KMS-11 (cell line): ENCODE measurements at regions not wholly inside any gene's neighbourhood (a gene's known extent, or its start where the extent isn't known, plus 50 kb on each side); places are given as distances from the start of the nearest gene placed in this dataset.

Source experiments
- H2AFZ ChIP-seq: fragments of 200-600 bp; sonication (generic); 2 replicates; pipeline ENCODE4 v1.6.1; 2016; ENCODE audit warnings: antibody characterized with exemption, mixed run types, low read depth
- H3K27ac ChIP-seq: fragments of 200-600 bp; sonication (generic); 2 replicates; pipeline ENCODE4 v1.6.1; 2016; ENCODE audit warnings: mild to moderate bottlenecking, mixed run types
- H3K27me3 ChIP-seq: fragments of 200-600 bp; sonication (generic); 2 replicates; pipeline ENCODE4 v1.6.1; 2017; ENCODE audit warnings: mild to moderate bottlenecking, low read depth, mixed run types, moderate library complexity; ENCODE audit not compliant: insufficient read depth
- H3K36me3 ChIP-seq: fragments of 200-600 bp; sonication (generic); 2 replicates; pipeline ENCODE4 v1.6.1; 2017; ENCODE audit warnings: mild to moderate bottlenecking, mixed run types; ENCODE audit not compliant: insufficient read depth
- H3K4me1 ChIP-seq: fragments of 200-600 bp; sonication (generic); 2 replicates; pipeline ENCODE4 v1.6.1; 2016; ENCODE audit warnings: mild to moderate bottlenecking, low read depth, mixed run types; ENCODE audit not compliant: poor library complexity, severe bottlenecking
- H3K4me2 ChIP-seq: fragments of 200-600 bp; sonication (generic); 2 replicates; pipeline ENCODE4 v1.7.0; 2016; ENCODE audit warnings: mild to moderate bottlenecking, mixed run types
- H3K4me3 ChIP-seq: fragments of 200-600 bp; sonication (generic); IDR thresholded peaks from 2 replicates; pipeline ENCODE4 v1.6.1; 2017; ENCODE audit warnings: low read depth, low read length, mixed read lengths; ENCODE audit not compliant: insufficient read depth
- H3K79me2 ChIP-seq: fragments of 200-600 bp; sonication (generic); 2 replicates; pipeline ENCODE4 v1.6.1; 2016; ENCODE audit warnings: low read depth, mixed run types; ENCODE audit not compliant: insufficient read depth
- H3K9ac ChIP-seq: fragments of 200-600 bp; sonication (generic); 2 replicates; pipeline ENCODE4 v1.6.1; 2016; ENCODE audit warnings: mild to moderate bottlenecking, mixed run types
- H4K20me1 ChIP-seq: fragments of 200-600 bp; sonication (generic); 2 replicates; pipeline ENCODE4 v1.6.1; 2016; ENCODE audit warnings: mild to moderate bottlenecking, mixed run types; ENCODE audit not compliant: insufficient read depth
- CTCF ChIP-seq: fragments of 200-600 bp; sonication (generic); conservative IDR thresholded peaks from 2 replicates; pipeline ENCODE4 v1.6.1; 2017; ENCODE audit warnings: low read depth, mild to moderate bottlenecking, antibody characterized with exemption, low read length, moderate library complexity, mixed read lengths

- Histone ChIP-seq H3K4me2 (no peak overlapping the region), H3K27ac (no peak overlapping the region), H4K20me1 (no peaks in the 10 kb centered on the region), H3K79me2 (no peaks in the 10 kb centered on the region), H3K4me3 (no peak overlapping the region), H3K36me3 (no peaks in the 10 kb centered on the region), H3K9ac (no peak overlapping the region), H2AFZ (no peak overlapping the region), H3K4me1 (no peaks in the 10 kb centered on the region), H3K27me3 (no peaks in the 10 kb centered on the region)
- TF ChIP-seq CTCF: no peak
Measured at GRCh38 chr16:73531021-73531420, 483.1 kb upstream of the ZFHX3 start.

GRCh38 chr16:73530529-73530928, 482.6 kb upstream of the ZFHX3 start:
- no peaks in the 10 kb centered on the region for H4K20me1 ChIP-seq
- no peaks in the 10 kb centered on the region for H3K79me2 ChIP-seq
- H3K4me1 ChIP-seq: no peaks in the 10 kb centered on the region
- no peaks in the 10 kb centered on the region for H3K36me3 ChIP-seq
- H3K4me3 ChIP-seq: no peak overlapping the region
- no peak for TF ChIP-seq CTCF
- no peak overlapping the region for H3K9ac ChIP-seq
- no peaks in the 10 kb centered on the region for H3K27me3 ChIP-seq
- no peak overlapping the region for H2AFZ ChIP-seq
- H3K4me2 ChIP-seq: no peak overlapping the region
- no peak overlapping the region for H3K27ac ChIP-seq

- Histone ChIP-seq H3K4me3 (no peak overlapping the region), H3K4me1 (no peaks in the 10 kb centered on the region), H3K4me2 (no peak overlapping the region), H4K20me1 (no peaks in the 10 kb centered on the region), H3K36me3 (no peaks in the 10 kb centered on the region), H3K9ac (no peak overlapping the region), H3K27me3 (no peaks in the 10 kb centered on the region), H3K27ac (no peak overlapping the region), H3K79me2 (no peaks in the 10 kb centered on the region), H2AFZ (no peak overlapping the region)
- no peak for TF ChIP-seq CTCF
Measured at GRCh38 chr16:73529303-73530012, 481.5 kb upstream of the ZFHX3 start.

- no peak overlapping the region for H3K9ac ChIP-seq
- no peaks in the 10 kb centered on the region for H3K27me3 ChIP-seq
- no peaks in the 10 kb centered on the region for H4K20me1 ChIP-seq
- H3K4me2 ChIP-seq: no peak overlapping the region
- no peaks in the 10 kb centered on the region for H3K36me3 ChIP-seq
- no peak overlapping the region for H3K27ac ChIP-seq
- no peak for TF ChIP-seq CTCF
- no peaks in the 10 kb centered on the region for H3K4me1 ChIP-seq
- H3K4me3 ChIP-seq: no peak overlapping the region
- H2AFZ ChIP-seq: no peak overlapping the region
- no peaks in the 10 kb centered on the region for H3K79me2 ChIP-seq
Measured at GRCh38 chr16:73527187-73527586, 479.3 kb upstream of the ZFHX3 start.
